Jurkat, Clone E6-1 (cell line): ENCODE measurements at regions not wholly inside any gene's neighbourhood (a gene's known extent, or its start where the extent isn't known, plus 50 kb on each side); places are given as distances from the start of the nearest gene placed in this dataset.

Experiments used
- DNase-seq: peaks from one replicate; pipeline ENCODE4 v3.0.0-alpha.2; 2011; ENCODE audit warnings: low read depth, low spot score
- H3K4me3 ChIP-seq: 2 replicates; pipeline ENCODE4 v1.5.1; 2011; ENCODE audit warnings: mild to moderate bottlenecking, low read length, control low read depth, moderate library complexity

DNA sequence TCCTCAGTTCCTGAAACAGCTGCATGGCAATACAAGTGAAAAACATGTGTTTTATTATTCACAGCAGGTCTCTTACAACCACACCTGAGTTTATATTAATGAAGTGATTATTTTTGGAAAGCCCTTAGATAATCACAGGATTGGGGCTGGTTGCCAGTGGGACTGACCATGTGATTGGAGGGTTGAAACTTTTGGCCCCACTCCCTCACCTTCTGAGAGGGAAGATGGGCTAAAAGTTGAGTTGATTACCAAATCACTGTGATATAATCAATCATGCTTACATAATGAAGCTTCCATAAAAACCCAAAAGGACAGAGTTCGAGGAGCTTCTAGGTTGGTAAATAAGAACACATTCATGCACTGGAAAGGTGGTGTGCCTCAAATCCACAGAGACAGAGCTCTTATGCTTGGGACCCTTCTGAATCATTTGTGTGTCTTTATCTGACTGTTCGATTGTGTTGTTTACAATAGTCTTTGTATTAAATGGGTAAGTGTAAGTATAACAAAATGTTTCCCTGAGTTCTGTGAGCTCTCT, 393.9 kb downstream of the RPS24 start:
- no peak overlapping the region for H3K4me3 ChIP-seq
- DNase-seq = no peak

GRCh38 chr10:78428579-78428978, 394.9 kb downstream of the RPS24 start:
- H3K4me3 ChIP-seq = no peak overlapping the region
- DNase-seq = no peak

GRCh38 chr10:78429984-78430383, 396.3 kb downstream of the RPS24 start:
- DNase-seq = no peak
- H3K4me3 ChIP-seq = no peak overlapping the region

GRCh38 chr10:78432583-78432982, 398.9 kb downstream of the RPS24 start:
- no peak overlapping the region for H3K4me3 ChIP-seq
- DNase-seq = no peak

DNA sequence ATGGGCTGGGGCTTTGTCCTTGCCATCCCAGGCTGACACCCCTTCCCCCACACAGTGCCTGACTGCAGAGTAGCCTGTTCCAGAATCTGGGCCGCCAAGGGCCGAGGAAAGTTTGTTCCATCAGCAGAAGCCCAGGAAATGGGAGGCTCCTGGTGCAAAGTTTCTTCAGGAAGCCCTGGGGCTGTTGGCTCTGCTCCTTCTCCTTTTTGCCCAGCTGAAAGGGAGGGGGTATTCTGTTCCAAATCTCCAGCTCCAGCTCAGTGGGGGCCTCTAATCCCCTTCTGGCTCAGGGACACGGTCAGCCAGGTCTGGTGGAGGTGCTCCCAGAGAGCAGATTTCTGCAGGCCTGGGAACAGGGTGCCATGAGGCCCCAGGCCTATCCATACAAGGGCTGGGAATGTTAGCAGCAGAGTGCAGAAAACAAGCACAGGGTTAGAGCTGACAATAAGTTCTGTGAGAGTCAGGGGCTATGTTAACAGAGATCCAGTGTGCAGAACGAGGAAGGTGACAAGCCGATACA, 399.5 kb downstream of the RPS24 start:
- DNase-seq = no peak
- H3K4me3 ChIP-seq = no peak overlapping the region

DNA sequence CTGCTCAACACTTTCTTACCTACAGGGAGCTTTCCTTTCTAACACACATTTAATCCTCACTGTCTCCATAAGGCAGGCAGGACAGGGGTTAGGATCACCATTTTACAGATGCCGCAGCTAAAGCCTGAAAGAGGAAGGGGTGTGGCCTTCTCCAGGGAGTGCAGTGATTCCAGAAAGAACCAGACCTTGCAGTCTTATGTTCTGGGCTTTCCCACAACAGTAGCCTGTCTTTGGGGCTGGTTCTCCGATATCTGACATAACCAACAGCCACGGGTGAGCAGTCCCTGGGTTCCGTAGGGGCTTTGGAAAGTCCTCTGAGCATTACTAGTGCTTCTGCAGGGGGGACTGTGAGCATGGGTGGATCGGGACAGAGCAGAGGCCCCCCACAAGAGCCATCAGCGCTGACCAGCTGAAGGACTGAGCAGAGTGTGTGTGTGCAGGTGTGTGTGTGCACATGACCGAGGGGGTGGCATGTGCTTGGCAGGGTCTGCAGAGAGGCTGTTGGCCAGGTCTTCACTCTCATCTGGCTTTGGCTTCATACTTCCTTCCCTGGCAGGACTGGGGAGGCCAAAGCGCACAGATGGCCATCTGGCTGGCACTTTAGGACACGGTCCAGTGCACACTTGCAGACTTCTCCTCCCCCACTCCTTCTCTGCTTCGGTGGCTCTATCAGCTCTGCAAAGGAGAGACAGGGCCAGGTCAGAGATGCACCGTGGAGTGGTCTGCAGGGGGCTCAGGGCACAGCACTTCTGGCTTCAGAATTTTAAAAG, 400.3 kb downstream of the RPS24 start:
- no peak for DNase-seq
- no peak overlapping the region for H3K4me3 ChIP-seq

DNA sequence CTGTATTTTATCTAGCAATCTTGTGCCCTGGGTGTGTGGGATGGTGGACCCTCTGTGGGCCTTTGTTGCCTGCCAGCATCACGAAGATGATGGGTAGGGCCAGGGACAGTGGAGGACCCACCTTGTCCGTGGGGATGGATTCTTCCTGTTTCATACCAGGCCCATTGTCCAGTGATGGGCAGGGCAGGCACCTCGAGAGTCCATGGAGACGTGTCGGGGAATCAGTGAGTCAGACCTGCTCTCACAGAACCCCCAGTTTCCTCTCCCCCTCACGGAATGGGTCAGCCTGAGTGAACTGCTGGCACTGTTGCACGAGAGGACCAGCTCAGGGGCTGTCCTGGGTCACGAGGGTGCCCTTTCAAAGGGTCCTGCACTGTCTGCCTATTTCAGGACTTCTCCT, 401.2 kb downstream of the RPS24 start:
- DNase-seq = no peak
- H3K4me3 ChIP-seq = no peak overlapping the region

DNA sequence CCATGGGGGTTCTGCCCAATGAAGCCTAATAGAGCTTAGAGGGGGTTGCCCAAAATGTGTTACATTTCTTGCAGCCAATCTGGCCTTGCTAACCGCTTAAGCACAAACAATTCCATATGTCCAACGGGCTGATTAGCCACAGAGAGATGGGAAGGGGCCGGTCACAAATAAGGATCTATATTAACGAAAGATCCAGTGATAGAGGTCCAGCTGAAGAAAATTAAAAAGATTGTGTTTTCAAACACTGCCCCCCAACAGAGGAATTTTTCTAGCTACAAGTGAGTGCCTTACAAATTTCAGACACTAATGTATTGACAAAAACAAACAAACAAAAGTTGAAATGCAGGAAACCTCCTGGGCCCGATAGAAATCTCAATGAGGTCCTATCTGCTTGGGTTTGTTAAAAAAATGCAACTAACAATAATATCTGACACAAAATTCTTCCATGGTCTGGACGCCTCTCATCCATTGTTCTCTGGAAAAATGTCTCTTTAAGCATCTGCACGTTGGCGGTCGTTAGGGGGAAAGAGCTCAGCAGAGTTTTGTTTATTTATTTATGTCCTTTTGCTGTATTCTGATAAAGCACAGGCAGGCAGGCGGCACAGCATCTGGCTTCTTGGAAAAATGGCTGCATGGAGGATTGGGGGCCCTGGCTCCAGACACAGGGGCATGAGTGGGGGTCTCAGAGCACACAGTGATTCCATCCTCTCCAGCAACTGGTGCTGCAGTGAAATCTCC, 402.0 kb downstream of the RPS24 start:
- DNase-seq = no peak
- H3K4me3 ChIP-seq = no peak overlapping the region

DNA sequence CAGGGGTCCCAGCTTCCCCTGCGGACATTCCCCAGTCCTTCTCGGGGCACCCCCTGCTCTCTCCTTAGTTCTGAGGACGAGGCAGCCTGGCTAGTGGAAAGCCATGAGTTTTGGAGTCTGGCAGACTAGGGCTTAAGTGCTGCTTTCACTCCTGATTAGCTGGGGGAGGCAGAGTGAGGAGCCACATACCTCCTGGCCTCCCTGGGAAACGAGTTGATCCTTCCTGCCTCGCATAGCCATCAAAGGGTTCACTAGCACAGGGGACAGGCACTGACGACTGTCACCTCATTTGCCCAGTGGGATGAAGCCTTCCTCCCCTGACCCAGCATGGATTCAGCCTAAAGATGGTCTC, 402.5 kb downstream of the RPS24 start:
- no peak overlapping the region for H3K4me3 ChIP-seq
- DNase-seq = no peak

DNA sequence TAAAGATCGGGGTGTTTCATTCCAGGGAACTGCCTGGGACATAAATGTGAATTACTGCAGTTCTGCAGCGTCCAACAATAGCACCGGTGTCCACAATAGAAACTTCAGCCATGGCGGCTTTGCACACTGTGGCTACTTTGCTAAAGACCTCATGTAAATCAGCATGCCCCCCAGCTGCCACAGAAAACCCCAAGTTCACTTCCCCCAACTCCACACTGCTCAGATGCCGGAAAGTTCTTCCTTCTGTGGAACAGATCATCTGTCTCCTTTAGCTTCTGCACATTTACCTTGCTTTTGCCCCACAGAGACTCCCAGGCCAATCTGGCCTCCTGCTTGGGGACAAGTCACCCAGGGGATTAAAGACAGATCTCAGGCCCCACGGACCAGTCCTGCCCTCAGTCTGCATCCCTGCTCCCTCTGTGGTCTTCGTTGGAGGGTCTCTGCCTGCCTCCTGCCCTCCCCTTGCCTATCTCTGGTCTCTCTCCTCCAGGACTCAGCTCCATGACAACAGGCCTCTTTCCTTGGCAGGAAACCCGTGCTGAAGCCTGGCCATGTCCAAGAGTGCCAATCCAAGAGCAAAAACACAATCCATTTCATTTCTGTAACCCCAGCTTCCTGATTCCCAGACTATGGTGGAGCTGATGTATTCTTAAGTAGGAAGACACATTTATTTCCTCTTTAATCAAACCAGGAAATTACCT, 403.2 kb downstream of the RPS24 start:
- no peak overlapping the region for H3K4me3 ChIP-seq
- no peak for DNase-seq

GRCh38 chr10:78437407-78437768, 403.7 kb downstream of the RPS24 start:
- DNase-seq = no peak
- H3K4me3 ChIP-seq = no peak overlapping the region

DNA sequence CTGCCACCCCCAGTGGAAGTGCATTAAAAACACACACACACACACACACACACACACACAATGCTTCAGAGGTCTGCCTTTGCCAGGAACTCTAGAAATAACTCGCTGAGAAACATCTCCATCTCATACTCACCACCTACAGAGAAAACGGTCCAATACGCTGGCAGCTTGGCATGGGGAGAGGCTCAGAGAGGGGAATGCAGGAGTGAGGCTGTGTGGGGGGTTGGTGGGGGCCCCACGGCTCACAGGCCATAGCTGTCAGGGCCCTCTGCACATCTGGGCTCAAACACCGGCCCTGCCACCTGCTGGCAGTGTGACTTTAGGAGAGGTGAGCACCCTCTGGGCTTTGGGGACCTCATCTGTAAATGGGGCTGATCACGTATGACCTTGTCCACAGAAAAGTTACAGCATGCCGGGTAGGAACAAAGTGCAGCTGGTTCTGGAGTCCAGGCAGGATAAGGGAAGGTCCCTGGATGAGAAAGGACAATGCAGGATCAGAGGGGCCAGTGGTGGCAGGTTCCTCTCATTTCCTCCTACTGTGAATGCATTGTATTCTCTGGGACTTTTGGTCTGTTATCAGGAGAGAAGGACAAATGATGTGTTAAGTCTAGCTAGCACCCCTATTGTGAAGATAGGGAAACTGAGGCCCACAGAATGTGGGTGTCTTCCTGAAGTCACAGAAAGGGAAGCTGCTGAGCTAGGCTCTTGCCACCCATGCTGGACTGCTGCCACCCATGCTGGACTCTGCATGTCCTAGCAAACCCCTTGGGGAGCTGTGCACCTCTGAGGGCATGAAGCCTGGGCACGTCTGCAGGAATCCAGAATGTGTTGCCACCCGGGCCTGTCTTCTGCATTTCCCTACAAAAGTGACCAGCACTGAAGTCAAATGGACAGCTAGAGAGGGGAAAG, 404.6 kb downstream of the RPS24 start:
- H3K4me3 ChIP-seq = no peak overlapping the region
- peak; percentile 8 for DNase-seq

DNA sequence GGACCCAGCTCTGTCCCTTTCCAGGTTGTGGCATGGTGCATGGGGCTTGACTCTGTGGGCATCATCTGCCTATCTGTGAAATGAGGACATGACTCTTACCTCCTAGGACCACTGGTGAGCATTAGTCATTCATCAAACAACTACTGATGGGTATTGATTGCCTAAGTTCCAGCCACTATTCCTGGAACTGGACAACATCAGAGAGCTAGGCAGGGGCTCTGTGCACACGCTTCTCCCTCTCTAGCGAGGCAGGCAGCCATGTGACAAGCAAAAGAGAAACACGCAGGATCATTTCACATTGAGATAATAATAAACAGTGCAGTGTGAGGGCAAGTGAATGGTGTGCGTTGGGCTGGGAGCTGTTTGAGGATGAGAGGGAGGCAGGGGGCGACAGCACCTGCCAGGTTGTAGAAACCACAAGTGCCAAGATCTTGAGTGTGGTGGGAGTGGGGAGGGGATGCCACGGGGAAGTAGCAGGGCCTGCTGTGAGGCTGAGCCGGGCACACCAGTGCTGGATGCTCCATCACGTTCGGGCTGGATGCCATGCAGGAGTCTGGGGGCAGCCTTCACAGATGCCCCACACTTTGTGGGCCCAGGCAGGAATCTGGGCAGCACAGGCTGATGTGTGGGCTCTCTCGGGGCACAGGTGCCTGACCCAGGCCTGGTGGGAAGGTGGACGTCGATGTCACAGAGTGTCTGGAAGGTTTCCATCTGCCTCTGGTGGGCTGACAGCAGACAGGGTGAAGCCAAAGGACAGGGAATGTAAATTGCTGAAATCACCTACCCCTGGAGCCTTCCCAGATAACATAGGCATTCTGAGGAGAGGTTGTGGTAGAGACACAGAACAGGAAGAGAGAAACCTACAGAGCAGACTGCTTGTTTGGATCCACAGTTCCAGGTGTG, 405.5 kb downstream of the RPS24 start:
- DNase-seq = peak; percentile 10

DNA sequence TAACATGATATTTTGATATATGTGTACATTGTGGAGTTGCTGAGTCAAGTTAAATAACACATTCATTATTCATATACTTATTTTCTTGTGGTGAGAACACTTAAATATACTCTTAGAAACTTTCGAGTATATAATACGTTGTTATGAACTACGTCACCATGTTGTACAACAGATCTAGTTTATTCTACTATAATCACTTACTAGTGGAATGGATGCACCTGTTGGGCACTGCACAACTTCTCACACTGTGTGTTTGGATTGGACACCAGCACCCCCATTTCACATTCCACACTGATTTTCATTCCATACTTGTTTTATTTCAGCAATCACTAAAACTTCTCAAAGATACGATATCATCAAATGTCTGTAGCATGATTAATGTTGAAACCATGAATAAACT, 407.3 kb downstream of the RPS24 start:
- H3K4me3 ChIP-seq = no peak overlapping the region
- no peak for DNase-seq

More for the DNA sequence above, 405.5 kb downstream of the RPS24 start:
- H3K4me3 ChIP-seq = no peak overlapping the region

- DNase-seq = no peak
- H3K4me3 ChIP-seq = no peak overlapping the region
These were observed 408.0 kb downstream of the RPS24 start for GRCh38 chr10:78441694-78442093.

DNA sequence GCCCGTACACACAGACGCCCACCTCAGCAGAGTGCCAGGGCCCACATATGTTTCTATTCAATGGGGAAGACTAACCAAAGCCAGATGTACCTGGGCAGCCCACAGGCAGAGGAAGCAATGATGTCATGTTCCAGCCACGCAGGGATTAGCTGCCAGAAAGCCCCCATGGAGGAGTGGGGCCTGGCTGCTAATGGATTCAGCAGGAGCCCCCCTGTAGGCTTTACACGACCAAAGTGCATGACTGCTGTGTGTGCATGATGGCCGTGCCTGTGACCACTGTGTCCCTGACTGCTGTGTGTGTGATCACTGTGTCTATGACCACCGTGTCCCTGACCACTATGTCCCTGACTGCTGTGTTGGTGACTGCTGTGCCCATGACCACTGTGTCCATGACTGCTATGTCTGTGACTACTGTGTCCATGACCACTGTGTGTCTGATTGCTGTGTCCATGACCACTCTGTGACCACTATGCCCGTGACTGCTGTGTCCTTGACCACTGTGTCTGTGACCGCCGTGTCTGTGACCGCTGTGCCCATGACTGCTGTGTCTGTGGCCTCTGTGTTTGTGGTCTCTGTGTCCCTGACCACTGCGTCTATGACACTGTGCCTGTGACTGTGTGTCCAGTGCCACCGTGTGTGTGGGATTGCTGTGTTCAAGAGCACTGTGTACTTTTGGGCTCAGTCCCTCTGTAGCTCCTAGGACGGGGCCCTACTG, 409.3 kb downstream of the RPS24 start:
- H3K4me3 ChIP-seq = no peak overlapping the region

DNA sequence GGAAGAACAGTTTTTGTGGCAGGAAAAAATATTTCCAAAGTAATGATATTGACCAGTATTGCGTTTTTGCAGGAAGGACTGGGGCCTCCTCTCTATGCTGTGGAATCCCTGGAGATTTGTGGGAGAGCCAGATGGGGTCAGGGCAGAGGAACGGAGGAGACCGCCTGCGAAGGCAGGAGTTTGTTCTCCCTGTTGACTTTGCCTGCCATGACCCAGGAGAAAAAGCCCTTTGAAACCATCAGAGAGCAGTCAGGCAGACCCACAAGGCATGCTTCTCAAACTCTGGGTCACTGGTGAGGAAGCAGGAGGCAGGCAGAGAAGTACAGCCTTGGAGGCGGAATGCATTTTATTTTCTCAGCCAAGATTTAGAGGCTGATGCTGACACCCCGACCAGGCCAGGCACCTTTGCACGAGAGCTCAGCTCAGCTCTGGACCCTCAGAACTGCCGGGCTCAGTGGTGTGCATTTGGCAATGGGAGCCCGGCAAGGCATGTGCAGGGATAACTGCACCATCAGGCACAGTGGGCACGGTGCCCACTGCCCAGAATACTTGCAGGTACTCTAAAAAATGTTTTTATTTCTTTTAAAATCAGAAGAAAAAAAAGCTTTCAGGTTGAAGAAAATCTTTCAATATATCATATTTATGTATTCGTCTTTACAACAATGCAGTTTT, 410.4 kb downstream of the RPS24 start:
- H3K4me3 ChIP-seq = no peak overlapping the region
- DNase-seq = no peak

More for the DNA sequence above, 409.3 kb downstream of the RPS24 start:
- DNase-seq = no peak
